Thoracic aorta (tissue), 2 donors: ENCODE measurements at regions not wholly inside any gene's neighbourhood (a gene's known extent, or its start where the extent isn't known, plus 50 kb on each side); places are given as distances from the start of the nearest gene placed in this dataset.

Experiments
- ATAC-seq: fragments of 150-250 bp; one replicate; pipeline ENCODE4 v1.8.0; 2017; ENCODE audit warnings: low read depth; ENCODE audit not compliant: insufficient number of reproducible peaks, low FRiP score
- DNase-seq: peaks from one replicate; pipeline ENCODE4 v3.0.0-alpha.2; 2020; ENCODE audit warnings: low spot score
- H3K27ac ChIP-seq, 2 donors: fragments of 200-600 bp; sonication (generic); 1 replicate in 1 of 2; 2 replicates in 1 of 2; pipeline ENCODE4 v1.5.1; 2016; ENCODE audit warnings: mild to moderate bottlenecking in 2 of 2, moderate library complexity in 2 of 2
- H3K27me3 ChIP-seq: fragments of 200-600 bp; sonication (generic); replicated peaks from 2 replicates; pipeline ENCODE4 v1.6.0; 2016; ENCODE audit warnings: mild to moderate bottlenecking; ENCODE audit not compliant: insufficient read depth
- H3K36me3 ChIP-seq: fragments of 200-600 bp; sonication (generic); one replicate; pipeline ENCODE4 v1.5.1; 2016
- H3K4me1 ChIP-seq, 2 donors: fragments of 200-600 bp; sonication (generic); 1 replicate in 1 of 2; 2 replicates in 1 of 2; pipeline versions ENCODE4 v1.5.1 to v1.6.0; 2016; ENCODE audit warnings: low read depth in 2 of 2, mild to moderate bottlenecking in 1 of 2; ENCODE audit not compliant: control insufficient read depth in 1 of 2
- H3K4me3 ChIP-seq: fragments of 200-600 bp; sonication (generic); 2 replicates; pipeline ENCODE4 v1.5.1; 2016; ENCODE audit warnings: mild to moderate bottlenecking
- H3K9me3 ChIP-seq: fragments of 200-600 bp; sonication (generic); 2 replicates; pipeline ENCODE4 v1.5.1; 2016
- CTCF ChIP-seq: fragments of 200-600 bp; sonication (generic); IDR thresholded peaks from one replicate; pipeline ENCODE4 v1.5.1; 2019; ENCODE audit warnings: antibody characterized with exemption

GRCh38 chr10:47223236-47223635 is 76.8 kb upstream of the GDF10 start:
- Histone ChIP-seq H3K27me3 (no peaks in the 10 kb centered on the region), H3K9me3 (no peaks in the 10 kb centered on the region), H3K36me3 (no peaks in the 10 kb centered on the region), H3K27ac (no peak overlapping the region), H3K4me3 (no peak overlapping the region), H3K4me1 (peaks cover 0 to 10% of the 10 kb centered on the region in 2 donors)
- no peak for TF ChIP-seq CTCF
- no peak for DNase-seq
- no peak for ATAC-seq

- Histone ChIP-seq H3K27ac (no peak overlapping the region), H3K9me3 (no peaks in the 10 kb centered on the region), H3K27me3 (no peaks in the 10 kb centered on the region), H3K4me3 (no peak overlapping the region), H3K4me1 (peaks cover 0 to 16% of the 10 kb centered on the region in 2 donors), H3K36me3 (no peaks in the 10 kb centered on the region)
- DNase-seq, result no peak
- TF ChIP-seq CTCF, result no peak
- no peak for ATAC-seq
Observed at GRCh38 chr10:47224546-47225218, 75.3 kb upstream of the GDF10 start.

DNA sequence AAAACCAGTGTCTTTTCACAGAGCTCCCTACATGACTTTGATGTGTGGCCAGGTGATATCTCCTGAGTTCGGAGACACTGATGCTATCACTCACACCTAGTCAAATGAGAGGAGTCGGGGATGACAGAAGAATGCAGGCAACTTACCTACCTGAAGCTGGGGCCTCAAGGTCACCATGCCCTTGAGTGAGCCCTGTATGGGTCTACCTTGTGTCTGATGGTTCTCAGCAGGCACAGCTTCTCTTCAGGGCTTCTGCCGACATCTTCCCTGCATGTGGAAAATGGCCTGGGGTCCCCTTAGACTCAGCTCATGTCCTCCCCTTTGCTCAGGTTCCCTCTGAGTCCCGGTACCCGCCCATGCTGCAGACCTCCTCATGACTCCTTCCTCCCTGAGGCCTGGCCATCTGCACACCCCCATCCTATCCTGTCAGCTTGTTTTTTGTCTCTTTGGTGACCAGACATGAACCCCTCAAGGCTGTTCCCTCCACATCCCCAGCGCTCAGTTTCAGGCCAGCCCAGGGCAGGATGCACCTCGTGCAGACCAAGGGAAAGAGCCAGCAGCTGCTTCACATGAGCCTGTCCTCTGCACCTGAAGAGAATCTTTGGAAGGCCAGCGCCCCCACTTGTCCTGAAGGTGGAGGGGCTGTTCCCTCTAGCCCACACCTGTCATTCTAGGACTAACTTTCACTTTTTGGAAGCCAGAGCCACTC is 74.6 kb upstream of the GDF10 start:
- no peaks in the 10 kb centered on the region for H3K27me3 ChIP-seq
- H3K27ac ChIP-seq, result no peak overlapping the region
- DNase-seq (no peak), ATAC-seq (no peak)
- no peak for TF ChIP-seq CTCF
- H3K9me3 ChIP-seq, result no peaks in the 10 kb centered on the region
- peaks cover 4 to 23% of the 10 kb centered on the region in 2 donors for H3K4me1 ChIP-seq
- H3K4me3 ChIP-seq, result no peak overlapping the region
- no peaks in the 10 kb centered on the region for H3K36me3 ChIP-seq

DNA sequence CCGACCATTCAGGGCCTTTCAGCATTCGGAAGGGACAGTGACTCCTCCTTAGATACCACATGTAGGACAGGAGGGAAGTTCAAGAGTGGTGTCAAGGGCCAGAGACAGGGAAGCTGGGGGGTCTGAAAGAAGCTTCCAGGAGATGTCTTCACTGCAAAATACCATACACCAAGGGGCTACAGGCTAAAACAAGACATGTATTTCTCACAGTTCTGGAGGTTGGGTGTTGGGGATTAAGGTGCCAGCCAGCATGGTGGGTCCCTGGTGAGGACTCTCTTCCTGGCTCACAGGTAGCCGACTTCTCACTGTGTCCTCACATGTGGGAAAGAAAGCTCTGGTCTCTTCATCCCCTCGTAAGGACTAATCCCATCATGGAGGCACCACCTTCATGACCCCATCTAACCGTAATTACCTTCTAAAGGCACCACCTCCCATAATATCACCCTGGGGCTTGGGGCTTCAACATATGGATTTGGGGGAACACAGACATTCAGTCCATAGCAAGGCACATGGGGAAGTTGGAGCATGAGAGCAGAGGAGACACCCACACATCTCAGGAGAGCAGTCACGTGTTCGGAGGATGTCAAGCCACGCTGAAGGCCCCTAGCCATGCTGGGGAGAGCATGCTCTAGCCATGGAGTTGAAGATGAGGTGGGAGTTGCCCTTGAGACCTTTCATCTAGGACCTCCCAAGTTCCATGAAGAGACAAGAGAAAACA is 73.9 kb upstream of the GDF10 start:
- no peak for TF ChIP-seq CTCF
- no peak for ATAC-seq
- H3K9me3 ChIP-seq, result no peaks in the 10 kb centered on the region
- H3K27ac ChIP-seq, result no peak overlapping the region
- H3K27me3 ChIP-seq, result no peaks in the 10 kb centered on the region
- H3K4me3 ChIP-seq, result no peak overlapping the region
- no peak for DNase-seq
- no peaks in the 10 kb centered on the region for H3K36me3 ChIP-seq
- H3K4me1 ChIP-seq, result peaks cover 5 to 24% of the 10 kb centered on the region in 2 donors

DNA sequence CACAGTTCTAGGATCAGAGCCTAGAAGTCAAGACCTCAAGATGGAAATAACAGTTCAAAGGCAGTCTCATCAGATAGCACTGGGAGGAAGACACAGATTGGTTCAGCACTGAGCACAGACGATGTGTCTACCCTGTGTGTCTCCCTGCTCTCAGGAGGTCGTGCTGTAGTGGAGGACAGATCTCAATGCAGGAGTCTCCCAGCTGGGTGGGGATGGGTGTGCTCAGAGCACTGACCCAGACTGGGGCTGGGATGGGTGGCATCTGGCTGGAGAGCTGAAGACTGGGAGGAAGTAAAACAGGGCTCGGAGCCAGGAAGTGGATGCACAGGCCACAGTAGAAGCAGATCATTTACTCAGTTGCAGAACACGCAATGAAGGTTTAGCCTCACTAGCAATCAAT is 69.5 kb upstream of the GDF10 start:
- Histone ChIP-seq H3K4me1 (peaks cover 5 to 20% of the 10 kb centered on the region in 2 donors), H3K27me3 (no peaks in the 10 kb centered on the region), H3K36me3 (no peaks in the 10 kb centered on the region), H3K27ac (peak overlapping the region; percentile 50 to 53), H3K9me3 (no peaks in the 10 kb centered on the region), H3K4me3 (no peak overlapping the region)
- DNase-seq, result no peak
- no peak for ATAC-seq
- no peak for TF ChIP-seq CTCF
